ENCODE measurements at regions not wholly inside any gene's neighbourhood (a gene's known extent, or its start where the extent isn't known, plus 50 kb on each side); places are given as distances from the start of the nearest gene placed in this dataset.
"Not testable (repeated sequence)": the region's sequence is repeated elsewhere in the genome, so short reads cannot be mapped to it uniquely, and the experiment has no call there.

GRCh38 chr6:20275837-20276236, 63.6 kb upstream of the MBOAT1 start:
- not testable (repeated sequence) for TF ChIP-seq POLR2A, CTCF (IDR thresholded peaks at IDR 0.05)
